ENCODE measurements at regions not wholly inside any gene's neighbourhood (a gene's known extent, or its start where the extent isn't known, plus 50 kb on each side); places are given as distances from the start of the nearest gene placed in this dataset.

DNA sequence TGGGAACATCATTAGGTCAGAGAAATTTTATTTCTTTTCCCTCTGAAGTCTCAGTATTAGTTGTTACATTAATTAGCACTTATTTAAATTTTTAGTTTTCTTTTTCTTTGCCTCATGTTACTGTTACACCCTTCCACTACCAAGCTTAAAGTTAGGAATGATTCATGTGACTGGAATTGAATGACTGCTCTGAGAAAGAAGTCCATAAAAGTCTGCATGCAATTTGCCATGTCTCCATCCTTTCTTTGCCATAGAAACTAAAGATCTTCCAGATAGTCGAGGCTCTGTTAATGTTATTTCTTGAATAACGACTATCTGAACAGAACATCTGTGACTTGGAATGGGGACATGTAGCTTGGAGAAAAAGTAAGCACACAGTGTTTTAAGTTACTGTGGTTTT lies 1269.8 kb upstream of the PIK3C3 start:
- no peaks in the 10 kb centered on the region for H3K9me3 ChIP-seq
- H3K4me3 ChIP-seq = no peak overlapping the region
- TF ChIP-seq POLR2A (IDR thresholded peaks at IDR 0.05) = no peak
- no peaks in the 10 kb centered on the region for H3K27me3 ChIP-seq
- no peaks in the 10 kb centered on the region for H3K4me1 ChIP-seq
- WGBS, 2 donors = 85 to 86% methylated on average over 2 of the region's 2 CpGs
- no peak for DNase-seq (ENCODE audit: low spot score in 2 of 2)
- H3K27ac ChIP-seq = no peak overlapping the region
- no peaks in the 10 kb centered on the region for H3K36me3 ChIP-seq

DNA sequence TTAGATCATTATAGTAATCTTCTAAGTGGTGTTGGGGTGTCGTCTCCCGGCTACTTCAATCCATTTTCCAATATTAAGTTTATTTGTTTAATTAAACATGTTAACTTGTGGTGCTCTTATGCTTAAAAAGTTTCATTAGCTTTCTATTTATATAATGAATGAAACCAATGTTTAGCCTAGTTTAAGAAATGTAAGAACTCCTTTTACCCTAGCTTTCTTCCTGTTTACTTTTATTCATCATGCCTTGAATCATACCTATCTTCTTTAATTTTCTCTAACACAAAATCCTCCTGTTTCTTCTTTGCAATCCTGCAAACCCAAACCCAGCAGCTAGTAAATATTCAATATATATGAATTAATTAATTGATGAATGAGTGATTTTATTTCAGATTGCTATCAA lies 1276.7 kb upstream of the PIK3C3 start:
- Histone ChIP-seq H3K27me3 (no peaks in the 10 kb centered on the region), H3K4me1 (no peaks in the 10 kb centered on the region), H3K9me3 (no peaks in the 10 kb centered on the region), H3K36me3 (no peaks in the 10 kb centered on the region), H3K4me3 (no peak overlapping the region), H3K27ac (no peak overlapping the region)
- 95% methylated on average over 2 of the region's 2 CpGs for WGBS, 2 donors
- TF ChIP-seq, protein P1, sequence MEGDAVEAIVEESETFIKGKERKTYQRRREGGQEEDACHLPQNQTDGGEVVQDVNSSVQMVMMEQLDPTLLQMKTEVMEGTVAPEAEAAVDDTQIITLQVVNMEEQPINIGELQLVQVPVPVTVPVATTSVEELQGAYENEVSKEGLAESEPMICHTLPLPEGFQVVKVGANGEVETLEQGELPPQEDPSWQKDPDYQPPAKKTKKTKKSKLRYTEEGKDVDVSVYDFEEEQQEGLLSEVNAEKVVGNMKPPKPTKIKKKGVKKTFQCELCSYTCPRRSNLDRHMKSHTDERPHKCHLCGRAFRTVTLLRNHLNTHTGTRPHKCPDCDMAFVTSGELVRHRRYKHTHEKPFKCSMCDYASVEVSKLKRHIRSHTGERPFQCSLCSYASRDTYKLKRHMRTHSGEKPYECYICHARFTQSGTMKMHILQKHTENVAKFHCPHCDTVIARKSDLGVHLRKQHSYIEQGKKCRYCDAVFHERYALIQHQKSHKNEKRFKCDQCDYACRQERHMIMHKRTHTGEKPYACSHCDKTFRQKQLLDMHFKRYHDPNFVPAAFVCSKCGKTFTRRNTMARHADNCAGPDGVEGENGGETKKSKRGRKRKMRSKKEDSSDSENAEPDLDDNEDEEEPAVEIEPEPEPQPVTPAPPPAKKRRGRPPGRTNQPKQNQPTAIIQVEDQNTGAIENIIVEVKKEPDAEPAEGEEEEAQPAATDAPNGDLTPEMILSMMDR (IDR thresholded peaks at IDR 0.05) = no peak
- TF ChIP-seq EP300 (IDR thresholded peaks at IDR 0.05) (no peak), POLR2A (IDR thresholded peaks at IDR 0.05) (no peak)
- DNase-seq (ENCODE audit: low spot score in 2 of 2) = no peak

DNA sequence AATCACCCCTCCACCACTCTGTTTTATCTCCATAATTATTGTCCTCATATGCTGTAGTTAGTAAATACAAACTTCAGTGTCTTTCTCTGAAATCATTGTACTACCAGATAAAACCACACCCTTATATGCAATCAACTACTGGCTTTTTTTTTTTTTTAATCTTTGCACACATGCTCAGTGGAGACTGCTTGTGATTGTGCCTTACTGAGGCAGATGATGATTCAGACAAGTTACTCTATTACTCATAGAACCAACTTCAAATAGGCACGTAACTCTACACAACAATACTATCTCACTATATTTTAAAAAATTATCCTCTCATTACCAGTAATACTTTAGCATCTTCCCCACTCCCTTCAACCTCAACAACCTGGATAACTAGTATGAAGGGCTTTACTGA lies 1278.4 kb upstream of the PIK3C3 start:
- Histone ChIP-seq H3K4me3 (no peak overlapping the region), H3K4me1 (no peaks in the 10 kb centered on the region), H3K36me3 (no peaks in the 10 kb centered on the region), H3K9me3 (no peaks in the 10 kb centered on the region), H3K27me3 (no peaks in the 10 kb centered on the region), H3K27ac (no peak overlapping the region)
- DNase-seq (ENCODE audit: low spot score in 2 of 2) = no peak
- TF ChIP-seq, protein P1 (IDR thresholded peaks at IDR 0.05) = no peak
- TF ChIP-seq EP300 (IDR thresholded peaks at IDR 0.05) (no peak), POLR2A (IDR thresholded peaks at IDR 0.05) (no peak)
- 29 to 88% methylated on average over 1 of the region's 1 CpG for whole genome bisulfite sequencing, 2 donors

DNA sequence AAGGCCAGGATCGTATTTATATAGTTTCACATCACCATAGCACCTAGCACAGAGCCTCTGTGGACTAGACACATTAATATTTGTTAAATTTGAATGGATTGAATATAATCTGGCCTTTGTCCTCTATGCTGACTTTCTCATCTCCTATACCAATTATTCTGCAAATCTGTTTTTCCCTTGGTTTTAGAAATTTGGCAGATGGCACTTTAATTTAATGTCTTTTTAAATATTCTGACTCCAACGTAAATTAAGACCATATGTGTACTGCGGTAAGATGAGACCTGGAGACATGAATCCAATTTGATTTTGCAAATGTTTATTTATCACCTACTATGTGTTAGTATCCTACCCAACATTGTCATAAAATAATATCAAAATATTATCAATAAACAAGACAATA lies 1281.9 kb upstream of the PIK3C3 start:
- no peaks in the 10 kb centered on the region for H3K9me3 ChIP-seq
- 56 to 80% methylated on average over 3 of the region's 3 CpGs for WGBS, 2 donors
- H3K36me3 ChIP-seq = no peaks in the 10 kb centered on the region
- TF ChIP-seq EP300 (IDR thresholded peaks at IDR 0.05) = no peak
- TF ChIP-seq, protein P1 (IDR thresholded peaks at IDR 0.05) = no peak
- no peak for TF ChIP-seq POLR2A (IDR thresholded peaks at IDR 0.05)
- no peak overlapping the region for H3K27ac ChIP-seq
- no peak overlapping the region for H3K4me3 ChIP-seq
- no peaks in the 10 kb centered on the region for H3K27me3 ChIP-seq
- no peak for DNase-seq (ENCODE audit: low spot score in 2 of 2)
- H3K4me1 ChIP-seq = no peaks in the 10 kb centered on the region

DNA sequence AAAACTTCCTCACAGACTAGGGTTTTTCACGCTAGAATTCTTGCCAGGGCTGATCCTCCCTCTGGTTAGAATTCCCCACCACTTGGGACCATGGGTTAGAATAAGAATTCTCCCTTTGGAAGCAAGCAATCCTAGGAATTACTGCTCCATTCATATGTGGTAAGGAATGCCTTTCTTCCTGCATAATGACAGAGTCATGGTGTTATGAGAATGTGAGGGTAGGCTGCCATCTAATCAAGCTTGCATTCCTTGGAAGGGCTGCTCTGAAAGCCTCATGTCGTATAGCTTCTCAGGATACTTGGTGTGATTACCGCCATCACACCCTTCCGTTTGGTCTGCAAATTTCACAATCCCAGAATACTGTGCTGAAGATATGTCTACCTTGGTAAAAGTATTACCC lies 1282.4 kb upstream of the PIK3C3 start:
- Histone ChIP-seq H3K4me1 (no peaks in the 10 kb centered on the region), H3K36me3 (no peaks in the 10 kb centered on the region), H3K27ac (no peak overlapping the region), H3K27me3 (no peaks in the 10 kb centered on the region), H3K4me3 (no peak overlapping the region), H3K9me3 (no peaks in the 10 kb centered on the region)
- 68 to 73% methylated on average over 4 of the region's 4 CpGs for WGBS, 2 donors
- TF ChIP-seq, protein P1 (IDR thresholded peaks at IDR 0.05) = no peak
- no peak for TF ChIP-seq POLR2A (IDR thresholded peaks at IDR 0.05)
- TF ChIP-seq EP300 (IDR thresholded peaks at IDR 0.05) = no peak
- no peak for DNase-seq (ENCODE audit: low spot score in 2 of 2)
